HG02852 (cell line): ENCODE measurements at regions not wholly inside any gene's neighbourhood (a gene's known extent, or its start where the extent isn't known, plus 50 kb on each side); places are given as distances from the start of the nearest gene placed in this dataset.

Experiments used
- ATAC-seq: cut with Tn5 transposase; IDR thresholded peaks from one replicate; pipeline ENCODE4 v1.9.1; 2021; ENCODE audit warnings: mild to moderate bottlenecking, moderate library complexity; ENCODE audit not compliant: unreplicated experiment

GRCh38 chr16:86016201-86016965, 117.4 kb downstream of the IRF8 start:
- no peak for ATAC-seq

GRCh38 chr16:86018071-86018470, 119.1 kb downstream of the IRF8 start:
- no peak for ATAC-seq

- no peak for ATAC-seq
These were observed 119.5 kb downstream of the IRF8 start for GRCh38 chr16:86018487-86018886.

GRCh38 chr16:86018941-86019340, 120.0 kb downstream of the IRF8 start:
- no peak for ATAC-seq

GRCh38 chr16:86019446-86020047, 120.6 kb downstream of the IRF8 start:
- ATAC-seq: no peak

DNA sequence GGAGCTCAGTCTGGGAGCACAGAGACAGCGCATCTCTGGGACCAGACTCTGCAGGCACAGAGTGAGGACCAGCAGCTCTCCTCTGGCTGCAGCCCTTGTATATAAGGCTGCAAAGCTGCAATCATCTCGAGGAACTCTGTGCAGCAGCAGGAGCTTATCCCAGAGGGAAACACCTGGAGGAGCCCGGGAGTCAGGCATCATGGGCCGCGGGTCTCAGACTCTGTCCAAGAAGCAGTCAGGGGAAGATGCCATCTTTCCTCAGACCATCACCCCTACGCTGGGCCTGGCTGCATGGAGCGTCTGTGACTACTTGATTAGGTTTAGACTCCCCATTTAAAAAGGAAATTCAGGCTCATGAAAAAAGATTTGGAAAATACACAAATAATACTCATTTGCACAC, 122.0 kb downstream of the IRF8 start:
- no peak for ATAC-seq

- no peak for ATAC-seq
These were observed 123.5 kb downstream of the IRF8 start for GRCh38 chr16:86022381-86022960.

- ATAC-seq: no peak
These were observed 125.2 kb downstream of the IRF8 start for GRCh38 chr16:86024210-86024609.

DNA sequence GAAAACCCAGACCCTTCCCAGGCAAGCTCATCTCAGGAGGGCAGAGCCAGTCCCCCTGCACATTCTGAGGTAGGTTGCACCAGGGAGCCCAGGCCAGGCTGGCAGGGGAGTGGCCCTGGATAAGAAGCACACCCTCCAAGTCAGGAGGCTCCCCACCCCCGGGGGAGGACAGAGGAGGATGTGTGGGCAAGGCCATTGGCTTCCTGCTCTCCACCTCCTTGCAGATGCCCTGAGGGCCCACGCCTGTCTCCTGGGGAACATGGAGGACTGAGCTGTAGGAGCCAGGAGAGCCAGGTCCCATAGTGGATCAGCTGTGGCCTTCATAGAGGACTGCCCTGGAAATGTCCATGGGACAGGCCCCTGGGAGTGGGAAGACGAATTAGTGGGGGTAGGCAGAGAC, 126.7 kb downstream of the IRF8 start:
- no peak for ATAC-seq

DNA sequence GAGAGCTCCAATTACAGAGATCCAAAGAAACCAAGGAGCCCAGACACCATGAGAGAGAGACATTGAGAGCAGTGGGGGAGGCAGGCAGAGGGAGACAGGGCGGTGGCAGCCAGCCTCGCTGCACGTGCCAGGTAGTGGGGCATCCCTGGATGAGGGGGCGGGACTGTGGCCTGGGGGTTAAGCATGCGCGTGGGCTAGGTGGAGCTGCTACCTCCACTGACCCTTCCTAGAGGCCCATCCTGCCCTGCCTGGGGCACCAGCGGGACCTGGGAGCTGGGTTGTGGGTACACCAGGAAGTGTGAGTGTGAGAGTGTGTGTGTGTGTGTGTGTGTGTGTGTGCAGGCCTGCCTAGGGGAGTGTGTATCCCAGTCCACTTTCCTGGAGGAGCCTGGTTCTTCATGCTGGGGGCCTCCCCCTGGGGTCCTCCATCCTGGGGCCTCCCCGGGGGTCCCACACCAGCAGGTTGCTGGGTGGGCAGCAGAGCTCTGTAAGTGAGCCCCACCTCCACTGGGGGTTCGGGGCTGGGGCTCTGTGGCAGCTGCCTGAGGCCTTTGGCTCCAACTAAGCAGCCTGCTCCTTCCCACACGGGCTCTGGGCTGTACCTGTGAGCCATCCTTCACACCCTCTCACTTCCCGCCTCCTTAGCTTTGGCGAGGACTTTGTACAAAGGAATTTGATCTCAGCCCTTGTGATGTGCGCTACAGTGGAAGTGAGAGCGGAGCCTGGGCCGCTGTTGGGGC, 127.4 kb downstream of the IRF8 start:
- no peak for ATAC-seq

DNA sequence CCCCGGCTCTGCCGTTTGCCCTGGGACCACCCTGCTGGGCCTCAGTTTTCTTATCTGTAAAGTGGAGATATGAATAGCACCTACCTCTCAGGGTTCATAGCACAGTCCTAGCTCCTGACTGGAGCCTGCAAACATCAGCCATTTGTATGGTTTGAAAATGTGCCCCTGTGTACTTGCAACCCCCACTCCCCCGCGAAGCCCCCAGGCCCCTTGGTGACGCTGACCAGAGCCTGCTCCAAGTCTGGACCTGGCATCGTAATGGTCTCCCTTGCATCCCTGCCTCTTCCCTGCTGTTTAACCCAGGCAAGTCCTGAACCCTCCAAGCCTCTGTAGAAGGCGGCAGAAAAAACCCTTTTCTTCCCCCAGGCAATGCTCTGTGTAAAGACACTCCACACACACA, 128.0 kb downstream of the IRF8 start:
- ATAC-seq: no peak

- ATAC-seq: no peak
These were observed 128.6 kb downstream of the IRF8 start for GRCh38 chr16:86027373-86028126.

- no peak for ATAC-seq
These were observed 130.3 kb downstream of the IRF8 start for GRCh38 chr16:86029131-86029741.

GRCh38 chr16:86030116-86030515, 131.2 kb downstream of the IRF8 start:
- ATAC-seq: no peak

- no peak for ATAC-seq
These were observed 132.2 kb downstream of the IRF8 start for GRCh38 chr16:86031141-86031678.

GRCh38 chr16:86033016-86033474, 134.1 kb downstream of the IRF8 start:
- ATAC-seq: no peak

DNA sequence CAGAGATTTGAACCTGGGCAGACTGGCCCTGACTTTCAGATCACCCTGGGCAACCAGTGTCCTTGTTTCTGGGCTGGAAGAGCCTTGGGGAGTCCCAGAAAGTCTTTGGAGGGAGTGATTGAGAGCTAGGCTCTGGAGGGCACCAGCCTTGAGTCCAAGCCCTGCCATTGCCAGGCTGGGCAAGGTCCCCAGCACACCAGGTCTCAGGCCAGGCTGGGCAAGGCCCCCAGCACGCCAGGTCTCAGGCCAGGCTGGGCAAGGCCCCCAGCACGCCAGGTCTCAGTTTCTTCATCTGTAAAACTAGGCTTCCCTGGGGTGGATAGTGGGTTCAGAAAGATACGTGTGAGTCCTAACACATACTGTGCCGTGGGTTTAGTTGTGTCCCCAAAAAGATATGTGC, 135.0 kb downstream of the IRF8 start:
- no peak for ATAC-seq

- ATAC-seq: no peak
These were observed 135.5 kb downstream of the IRF8 start for GRCh38 chr16:86034421-86034919.

DNA sequence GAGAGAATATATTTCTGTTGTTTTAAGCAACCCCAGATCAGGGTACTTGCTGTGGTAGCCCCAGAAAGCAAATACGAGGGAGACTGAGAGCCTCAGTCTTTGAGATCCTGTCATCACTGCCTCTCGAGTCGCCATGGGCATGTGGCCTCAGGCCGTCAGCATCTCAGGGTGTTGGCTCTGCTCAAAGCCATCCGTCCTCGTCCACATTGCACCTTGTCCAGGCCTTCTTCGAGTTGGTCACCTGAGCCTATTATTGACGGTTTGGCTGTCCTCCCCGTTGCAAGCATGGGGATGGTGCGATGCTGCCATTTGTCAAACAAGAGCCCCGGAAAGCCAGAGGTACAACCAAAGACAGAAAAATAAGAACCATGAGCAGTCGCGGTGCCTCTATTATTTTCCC, 136.9 kb downstream of the IRF8 start:
- ATAC-seq: no peak
